ENCODE measurements at regions not wholly inside any gene's neighbourhood (a gene's known extent, or its start where the extent isn't known, plus 50 kb on each side); places are given as distances from the start of the nearest gene placed in this dataset.

DNA sequence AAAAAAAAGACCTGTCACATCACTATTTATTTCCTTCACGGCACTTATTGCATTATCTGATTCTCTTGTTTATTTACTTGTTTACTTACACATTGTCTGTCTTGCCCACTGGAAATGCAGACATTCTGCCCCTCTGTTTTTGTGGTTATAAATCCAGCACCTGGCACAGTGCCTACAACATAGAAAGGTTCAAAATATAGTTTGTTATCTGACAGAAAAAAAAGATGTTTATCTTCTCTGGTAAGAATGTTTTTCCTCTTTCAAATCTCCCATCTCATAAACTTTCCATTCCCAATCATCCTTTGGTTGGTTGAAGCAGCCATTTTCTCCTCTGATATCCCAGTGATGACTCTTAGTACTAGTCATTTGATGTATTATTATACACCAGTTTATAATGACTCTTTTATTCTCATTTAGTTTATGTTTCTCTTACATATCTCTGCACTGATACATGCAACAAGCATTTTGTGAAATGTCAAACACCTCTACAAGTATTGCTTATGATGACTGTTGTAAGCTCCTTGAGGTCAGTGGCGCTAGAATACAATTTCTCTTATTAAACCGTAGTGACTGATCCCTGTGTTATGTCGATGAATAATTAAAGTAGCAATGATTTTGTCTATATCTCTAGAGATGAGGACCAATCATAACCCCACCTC, 398.4 kb upstream of the TBL1XR1 start:
- Histone ChIP-seq H3K36me3 (no peaks in the 10 kb centered on the region), H3K4me3 (ENCODE audit: low read depth in 1 of 2, low read length in 1 of 2) (no peak overlapping the region), H3K9me3 (no peaks in the 10 kb centered on the region), H3K27me3 (no peaks in the 10 kb centered on the region), H3K27ac (no peak overlapping the region), H3K4me1 (ENCODE audit: control insufficient read depth in 1 of 2, insufficient read depth in 1 of 2, low read depth in 1 of 2, low read length in 1 of 2) (peaks cover 61 to 71% of the 10 kb centered on the region in 2 experiments)
- TF ChIP-seq, protein P1, sequence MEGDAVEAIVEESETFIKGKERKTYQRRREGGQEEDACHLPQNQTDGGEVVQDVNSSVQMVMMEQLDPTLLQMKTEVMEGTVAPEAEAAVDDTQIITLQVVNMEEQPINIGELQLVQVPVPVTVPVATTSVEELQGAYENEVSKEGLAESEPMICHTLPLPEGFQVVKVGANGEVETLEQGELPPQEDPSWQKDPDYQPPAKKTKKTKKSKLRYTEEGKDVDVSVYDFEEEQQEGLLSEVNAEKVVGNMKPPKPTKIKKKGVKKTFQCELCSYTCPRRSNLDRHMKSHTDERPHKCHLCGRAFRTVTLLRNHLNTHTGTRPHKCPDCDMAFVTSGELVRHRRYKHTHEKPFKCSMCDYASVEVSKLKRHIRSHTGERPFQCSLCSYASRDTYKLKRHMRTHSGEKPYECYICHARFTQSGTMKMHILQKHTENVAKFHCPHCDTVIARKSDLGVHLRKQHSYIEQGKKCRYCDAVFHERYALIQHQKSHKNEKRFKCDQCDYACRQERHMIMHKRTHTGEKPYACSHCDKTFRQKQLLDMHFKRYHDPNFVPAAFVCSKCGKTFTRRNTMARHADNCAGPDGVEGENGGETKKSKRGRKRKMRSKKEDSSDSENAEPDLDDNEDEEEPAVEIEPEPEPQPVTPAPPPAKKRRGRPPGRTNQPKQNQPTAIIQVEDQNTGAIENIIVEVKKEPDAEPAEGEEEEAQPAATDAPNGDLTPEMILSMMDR (IDR thresholded peaks at IDR 0.05): no peak

DNA sequence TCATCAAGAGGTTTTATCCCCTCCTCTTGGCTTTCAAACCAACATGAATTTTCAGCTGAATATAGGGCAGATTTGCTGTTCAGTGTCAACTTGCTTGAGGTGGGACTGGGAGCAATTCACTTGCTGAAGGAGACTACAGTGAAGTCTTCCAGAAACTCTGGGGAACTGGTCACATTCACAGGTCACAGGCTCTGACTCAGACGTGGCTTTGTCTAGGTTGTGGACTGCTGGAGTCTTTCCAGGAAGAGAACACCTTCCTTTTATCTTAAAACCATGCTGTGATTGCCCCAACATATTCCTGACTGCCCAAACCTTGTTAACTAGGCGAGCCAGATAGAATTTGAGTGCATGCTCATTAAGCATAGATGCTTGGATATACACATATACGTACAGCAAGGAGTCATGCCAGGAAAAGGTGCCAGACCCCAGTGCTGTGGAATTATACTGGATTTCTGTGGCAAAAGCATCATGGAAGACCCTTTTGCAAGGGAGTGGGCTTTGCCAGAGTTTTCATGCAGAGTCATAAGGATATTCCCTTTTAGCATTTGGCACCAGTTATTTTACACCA, 399.1 kb upstream of the TBL1XR1 start:
- TF ChIP-seq, protein P1 (IDR thresholded peaks at IDR 0.05): no peak
- H3K27ac ChIP-seq: no peak overlapping the region
- no peaks in the 10 kb centered on the region for H3K9me3 ChIP-seq
- peaks cover 61 to 71% of the 10 kb centered on the region in 2 experiments for H3K4me1 ChIP-seq (ENCODE audit: control insufficient read depth in 1 of 2, insufficient read depth in 1 of 2, low read depth in 1 of 2, low read length in 1 of 2)
- H3K27me3 ChIP-seq: no peaks in the 10 kb centered on the region
- H3K36me3 ChIP-seq: no peaks in the 10 kb centered on the region
- H3K4me3 ChIP-seq (ENCODE audit: low read depth in 1 of 2, low read length in 1 of 2): no peak overlapping the region

DNA sequence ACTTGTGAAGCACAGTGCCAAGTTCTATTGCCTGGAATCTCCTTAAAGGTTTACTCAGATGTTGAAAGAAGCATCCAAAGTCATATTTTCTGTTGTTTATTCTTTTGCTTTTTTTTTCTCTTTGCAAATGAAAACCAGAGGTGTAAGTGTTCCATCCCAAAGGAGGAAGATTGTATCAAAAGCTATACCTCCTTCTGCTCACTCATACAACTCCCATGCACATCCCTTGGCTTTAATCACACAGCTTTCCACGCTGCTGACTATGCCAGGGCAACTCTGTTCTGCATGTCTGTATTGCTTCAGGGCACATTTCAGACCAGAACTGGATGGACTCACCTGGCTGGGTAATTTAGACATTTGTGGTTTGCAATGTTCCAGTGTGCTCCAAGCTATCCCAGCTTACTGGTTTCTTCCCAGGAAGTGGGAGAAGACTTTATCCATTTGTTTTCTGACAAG, 399.6 kb upstream of the TBL1XR1 start:
- Histone ChIP-seq H3K27ac (peak overlapping the region; percentile 77), H3K4me3 (ENCODE audit: low read depth in 1 of 2, low read length in 1 of 2) (no peak overlapping the region), H3K9me3 (no peaks in the 10 kb centered on the region), H3K27me3 (no peaks in the 10 kb centered on the region), H3K4me1 (ENCODE audit: control insufficient read depth in 1 of 2, insufficient read depth in 1 of 2, low read depth in 1 of 2, low read length in 1 of 2) (peaks cover 56 to 71% of the 10 kb centered on the region in 2 experiments), H3K36me3 (no peaks in the 10 kb centered on the region)
- TF ChIP-seq, protein P1 (IDR thresholded peaks at IDR 0.05): no peak

DNA sequence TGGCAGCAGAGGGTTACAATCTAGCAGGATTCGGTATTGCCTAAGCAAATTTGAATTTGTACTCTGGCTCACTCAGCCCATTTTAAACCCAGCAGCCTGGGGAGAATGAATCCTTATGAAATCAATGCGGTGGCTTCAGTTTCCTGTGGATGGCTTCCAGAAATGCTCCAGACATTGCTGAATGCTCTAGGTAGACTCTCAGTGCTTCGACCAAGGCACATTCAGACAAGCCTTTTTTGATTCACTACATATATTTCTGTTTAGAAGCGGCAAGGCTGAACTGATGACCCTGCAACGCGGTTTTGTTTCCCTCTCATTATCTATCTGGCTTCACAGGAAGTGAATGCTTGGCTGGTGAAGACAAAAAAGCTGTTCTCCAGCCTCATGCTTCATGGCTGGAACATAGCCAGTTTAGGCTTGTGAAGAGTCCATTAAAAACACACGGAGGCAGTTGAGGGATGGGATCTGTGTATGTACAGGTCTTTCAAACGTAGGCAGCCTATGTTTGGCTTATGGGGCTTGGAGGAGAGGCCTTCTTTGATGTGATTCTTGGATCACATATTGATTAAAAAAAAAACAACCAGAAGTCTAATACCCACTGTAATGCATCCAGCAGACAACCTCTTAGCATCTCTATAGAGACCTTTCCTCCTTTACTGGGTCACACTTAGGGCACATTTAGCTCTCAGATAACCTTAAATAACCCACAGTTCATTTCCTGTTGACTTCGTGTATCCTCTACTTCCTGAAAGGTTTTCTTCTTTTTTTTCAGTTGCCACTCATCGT, 400.2 kb upstream of the TBL1XR1 start:
- Histone ChIP-seq H3K9me3 (no peaks in the 10 kb centered on the region), H3K27ac (peak overlapping the region; percentile 77), H3K36me3 (no peaks in the 10 kb centered on the region), H3K4me1 (ENCODE audit: control insufficient read depth in 1 of 2, insufficient read depth in 1 of 2, low read depth in 1 of 2, low read length in 1 of 2) (peaks cover 60 to 73% of the 10 kb centered on the region in 2 experiments), H3K27me3 (no peaks in the 10 kb centered on the region), H3K4me3 (ENCODE audit: low read depth in 1 of 2, low read length in 1 of 2) (peak overlapping the region; percentile 7 to 45)
- TF ChIP-seq, protein P1 (IDR thresholded peaks at IDR 0.05): no peak

DNA sequence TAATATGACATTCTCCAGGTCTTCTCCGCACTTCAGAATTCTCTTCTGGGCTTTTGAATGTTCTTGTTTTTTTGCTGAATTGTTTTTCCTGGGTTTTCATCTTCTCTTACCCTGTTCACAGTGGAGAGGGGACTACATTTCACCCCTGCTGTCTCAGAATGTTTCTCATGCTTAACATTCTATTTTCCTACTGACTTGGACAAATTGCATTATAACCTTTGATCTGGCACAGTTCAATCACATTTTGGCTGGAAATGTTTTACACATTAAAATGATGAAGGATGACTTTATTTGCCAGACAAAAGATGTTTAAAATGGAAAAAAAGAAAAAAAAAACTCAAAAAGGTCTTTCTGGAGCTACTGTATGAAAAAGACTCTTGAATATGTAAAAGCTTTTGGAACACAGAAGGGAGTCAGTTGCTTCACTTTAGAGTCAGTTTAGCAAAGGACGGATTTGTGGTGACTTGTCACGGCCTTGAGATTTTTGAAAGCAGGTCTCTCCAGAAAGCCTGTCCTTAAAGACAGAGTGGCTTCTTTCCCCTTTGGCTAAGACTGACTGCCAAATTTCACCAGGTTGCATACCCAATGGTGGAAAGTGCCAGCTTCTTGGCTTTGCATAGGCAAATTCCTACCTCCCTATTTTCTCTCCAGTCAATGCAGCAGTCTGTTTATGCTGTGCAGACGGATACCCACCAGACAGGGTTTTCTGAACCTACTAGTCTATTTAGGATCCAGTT, 401.0 kb upstream of the TBL1XR1 start:
- Histone ChIP-seq H3K4me3 (ENCODE audit: low read depth in 1 of 2, low read length in 1 of 2) (peak overlapping the region; percentile 7 to 45), H3K4me1 (ENCODE audit: control insufficient read depth in 1 of 2, insufficient read depth in 1 of 2, low read depth in 1 of 2, low read length in 1 of 2) (peaks cover 68 to 80% of the 10 kb centered on the region in 2 experiments), H3K27ac (peak overlapping the region; percentile 77), H3K36me3 (no peaks in the 10 kb centered on the region), H3K27me3 (no peaks in the 10 kb centered on the region), H3K9me3 (no peaks in the 10 kb centered on the region)
- TF ChIP-seq, protein P1 (IDR thresholded peaks at IDR 0.05): no peak
